GM18520 (cell line): ENCODE measurements at regions not wholly inside any gene's neighbourhood (a gene's known extent, or its start where the extent isn't known, plus 50 kb on each side); places are given as distances from the start of the nearest gene placed in this dataset.
A peak's percentile ranks its signal among the peaks of the same experiment; 100 is the strongest.

Source experiments
- ATAC-seq: cut with Tn5 transposase; IDR thresholded peaks from one replicate; pipeline ENCODE4 v1.9.1; 2021; ENCODE audit not compliant: unreplicated experiment

- ATAC-seq, result no peak
Measured at GRCh38 chr4:175946472-175947116, 119.0 kb upstream of the WDR17 start.

DNA sequence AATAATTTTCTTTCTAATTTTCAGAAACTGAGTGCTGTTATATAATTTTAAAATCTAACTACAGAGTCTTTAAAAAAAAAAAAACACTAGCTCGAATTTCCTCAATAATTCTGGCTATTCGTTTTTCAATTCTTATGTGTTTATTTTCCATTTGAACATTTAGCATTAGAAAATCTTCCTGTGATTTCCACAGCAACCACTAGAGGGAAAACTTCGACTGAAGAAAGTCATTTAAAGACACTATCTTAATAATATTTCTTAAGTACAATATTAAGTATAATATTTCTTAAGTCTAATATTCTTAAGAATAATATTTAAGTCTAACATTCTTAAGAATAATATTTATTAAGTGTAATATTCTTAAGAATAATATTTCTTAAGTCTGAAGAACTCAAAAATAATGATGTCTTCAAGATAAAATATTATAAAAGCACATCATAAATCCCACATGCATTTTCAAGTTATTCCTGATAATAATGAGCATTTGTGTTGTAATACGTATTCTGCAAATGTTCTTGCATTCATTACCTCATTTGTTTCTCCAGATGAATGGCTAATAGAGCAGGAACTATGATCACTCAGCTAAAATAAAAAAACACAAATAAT is 118.4 kb upstream of the WDR17 start:
- no peak for ATAC-seq

- no peak for ATAC-seq
Measured at GRCh38 chr4:175951794-175952193, 113.8 kb upstream of the WDR17 start.

DNA sequence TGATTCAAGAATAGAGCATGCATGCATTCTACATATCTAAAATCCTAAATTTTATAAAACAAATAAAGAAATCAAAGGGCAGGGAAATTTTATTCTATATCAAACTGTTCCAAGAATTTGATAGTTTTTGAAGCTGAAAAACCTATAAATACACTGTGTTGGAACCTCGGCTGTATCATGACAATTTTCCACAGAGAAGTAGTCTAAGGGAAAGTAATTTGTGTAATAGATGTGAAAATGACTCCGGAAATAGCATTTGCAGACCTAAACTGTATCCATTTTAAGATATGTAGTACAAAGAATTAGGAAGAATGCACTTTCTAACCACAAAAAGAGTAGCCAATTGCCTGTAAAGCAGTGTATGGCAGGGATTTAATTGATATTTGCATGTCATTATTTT is 112.5 kb upstream of the WDR17 start:
- no peak for ATAC-seq

- ATAC-seq, result peak; percentile 93
Measured at GRCh38 chr4:175953960-175954521, 111.6 kb upstream of the WDR17 start.

DNA sequence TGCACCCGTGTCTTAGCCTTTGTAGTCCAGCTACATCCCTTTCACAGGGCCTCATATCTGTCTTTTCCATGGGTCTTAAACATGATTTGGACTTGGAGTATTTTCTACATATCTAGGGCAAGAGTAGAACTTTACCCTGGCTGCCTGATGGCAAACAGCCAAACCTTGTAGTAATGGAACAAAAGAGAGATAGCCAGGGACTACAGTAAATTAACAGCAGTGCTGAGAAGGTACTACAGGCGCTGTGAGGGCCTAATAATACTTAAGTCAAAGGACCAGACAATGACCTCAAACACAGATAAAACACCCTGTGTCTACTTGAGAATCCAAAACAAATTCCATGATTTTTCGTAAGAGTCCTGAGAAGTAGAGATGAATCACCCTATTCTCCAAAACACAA is 111.0 kb upstream of the WDR17 start:
- no peak for ATAC-seq

DNA sequence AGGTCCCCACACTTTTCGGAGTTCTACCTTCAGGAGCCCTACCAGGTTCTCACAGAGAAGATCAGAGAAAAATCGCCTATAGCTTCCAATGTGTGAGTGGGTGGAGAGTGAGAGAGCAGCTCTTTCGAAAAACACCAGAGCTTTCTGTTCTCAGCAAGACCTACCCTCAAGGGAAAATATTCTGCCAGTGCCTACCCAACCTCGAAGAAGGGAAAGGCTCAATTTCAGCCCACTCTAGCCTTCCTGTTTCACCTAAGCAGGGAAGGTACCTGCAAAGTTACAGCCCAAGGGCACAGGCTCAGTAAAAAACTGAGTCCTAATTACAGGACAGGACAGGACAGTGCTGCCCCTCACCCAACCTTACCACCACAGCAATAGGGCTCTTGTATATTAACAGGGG is 104.0 kb upstream of the WDR17 start:
- peak; percentile 76 for ATAC-seq

- ATAC-seq, result no peak
Measured at GRCh38 chr4:175970072-175970471, 95.6 kb upstream of the WDR17 start.

- no peak for ATAC-seq
Measured at GRCh38 chr4:175970724-175971123, 94.9 kb upstream of the WDR17 start.

DNA sequence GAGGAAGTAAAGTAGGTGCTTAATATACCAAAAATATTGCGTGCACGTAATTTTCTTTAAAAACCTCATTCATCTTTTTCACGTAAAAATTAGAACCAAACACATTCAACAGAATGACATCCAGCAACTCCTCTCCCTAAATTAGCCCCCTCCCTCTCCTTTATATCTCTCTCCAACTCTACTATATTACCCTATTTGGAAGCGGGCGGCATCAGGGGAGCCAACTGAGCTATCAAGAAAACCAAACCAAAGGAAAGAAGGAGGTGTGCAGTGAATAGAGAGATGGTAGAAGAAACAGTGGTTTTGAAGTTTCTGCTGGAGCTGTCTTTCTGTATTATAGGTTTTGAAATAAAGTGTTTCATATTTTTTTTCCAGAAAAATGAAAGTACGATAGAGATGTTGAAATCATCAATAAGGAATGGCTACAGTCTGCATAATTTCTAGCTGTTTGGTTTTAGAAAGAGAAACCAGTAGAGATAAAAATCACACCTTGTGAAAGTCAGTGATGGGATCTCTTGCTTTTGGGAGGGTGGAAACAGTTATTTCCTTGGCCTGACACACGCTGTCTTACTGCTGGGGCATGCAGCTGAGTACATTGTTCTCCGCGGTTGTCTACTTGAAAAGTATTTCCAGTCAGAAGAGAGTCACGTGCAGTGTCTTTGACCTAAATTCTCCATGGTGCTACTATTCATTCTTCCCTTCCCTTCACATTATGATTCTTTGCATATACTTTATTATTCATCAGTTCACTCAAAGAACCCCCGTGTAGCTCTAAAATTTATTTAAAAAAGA is 94.1 kb upstream of the WDR17 start:
- ATAC-seq, result no peak

DNA sequence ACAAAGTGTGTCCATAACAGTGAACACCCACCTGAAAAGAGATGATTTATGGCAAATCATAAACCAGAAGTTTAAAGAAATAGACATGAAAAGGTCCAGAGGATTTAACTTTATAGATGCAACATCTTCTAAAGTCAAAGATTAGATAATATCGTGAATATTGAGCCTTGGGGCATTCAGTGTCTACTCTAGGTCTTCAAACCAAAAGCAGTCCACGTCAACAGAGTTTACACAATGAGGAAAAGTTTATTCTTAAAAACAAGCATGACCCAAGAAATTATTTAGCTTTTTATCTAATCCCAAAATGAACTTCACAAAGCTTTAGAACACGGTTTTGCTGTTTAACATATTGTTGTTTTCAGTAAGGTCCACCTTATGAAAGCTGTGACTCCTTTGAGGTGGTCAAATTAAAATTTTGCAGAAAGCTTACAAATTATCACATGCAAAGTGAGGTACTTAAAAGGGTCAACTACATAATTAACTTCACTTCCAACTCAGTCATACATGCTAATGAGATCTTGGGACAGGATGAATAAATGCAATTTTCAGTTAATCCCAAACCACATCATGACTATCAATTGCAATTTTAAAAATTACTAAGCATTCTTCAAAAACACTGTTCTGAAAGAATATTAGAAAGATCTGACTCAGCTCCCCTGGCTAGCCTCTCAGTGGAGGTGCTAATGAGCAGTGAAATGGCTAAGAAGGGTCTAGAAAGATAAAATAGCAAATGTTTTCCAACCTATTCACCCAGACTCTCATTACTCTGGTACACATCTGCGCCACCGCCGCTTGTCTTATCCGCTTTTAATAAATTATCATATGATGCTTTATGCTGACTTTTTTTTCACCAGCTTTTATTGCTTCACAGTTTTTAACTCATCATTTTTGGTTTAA is 92.4 kb upstream of the WDR17 start:
- no peak for ATAC-seq

DNA sequence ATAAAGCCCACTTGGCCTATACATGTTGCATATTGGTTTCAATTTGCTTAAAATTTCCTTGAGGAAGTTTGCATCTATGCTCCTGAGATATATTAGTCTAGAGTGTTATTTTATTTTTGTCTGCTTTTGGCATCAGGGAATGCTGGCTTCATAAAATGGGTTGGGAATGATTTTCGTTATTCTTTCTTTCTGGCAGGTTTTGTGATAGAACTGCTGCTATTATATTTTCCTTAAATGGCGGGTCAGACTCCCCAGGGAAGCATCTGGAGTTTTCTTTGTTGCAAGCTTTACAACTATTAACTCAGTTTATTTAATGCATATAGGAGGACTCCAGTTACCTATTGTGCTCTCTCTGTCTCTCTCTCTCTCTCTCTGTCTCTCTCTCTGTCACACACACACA is 82.0 kb upstream of the WDR17 start:
- ATAC-seq, result no peak

DNA sequence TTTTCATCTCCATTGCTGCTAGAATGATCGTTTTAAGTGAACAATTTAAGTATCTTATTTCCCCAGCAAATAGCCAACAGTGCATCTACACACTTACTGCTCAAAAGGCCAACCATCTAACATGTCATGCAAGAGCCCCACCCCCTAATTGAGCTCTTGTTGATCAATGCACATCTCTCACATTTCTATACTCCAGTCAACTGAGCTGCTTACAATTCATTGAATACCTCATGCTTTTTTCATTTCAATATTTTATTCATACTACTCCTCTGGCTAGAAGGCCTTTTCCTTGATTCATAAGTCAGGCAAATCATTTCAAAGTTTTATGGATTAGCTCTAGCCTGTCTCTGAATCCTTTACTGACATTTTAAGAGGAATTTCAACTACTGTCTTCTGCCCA is 79.0 kb upstream of the WDR17 start:
- ATAC-seq, result no peak

DNA sequence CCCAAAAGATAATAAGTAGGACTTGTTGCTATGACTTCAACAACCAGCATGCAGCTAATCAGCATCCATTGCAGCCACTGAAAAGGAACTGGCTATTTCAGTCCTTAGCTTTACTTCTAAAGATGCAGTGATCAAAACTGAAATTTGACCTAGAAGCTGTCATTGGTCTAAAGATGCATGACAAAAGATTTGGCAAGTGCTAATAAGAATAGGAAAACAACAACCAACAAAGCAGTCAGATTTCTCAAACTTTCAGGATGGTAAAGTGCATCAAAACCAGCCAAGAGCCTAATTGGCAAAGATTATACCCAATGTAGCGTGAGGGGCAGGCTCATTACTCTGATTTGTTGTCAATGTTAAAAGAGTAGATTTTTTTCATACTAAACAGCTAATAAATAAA is 77.1 kb upstream of the WDR17 start:
- ATAC-seq, result no peak

- no peak for ATAC-seq
Measured at GRCh38 chr4:175996206-175996605, 69.4 kb upstream of the WDR17 start.

DNA sequence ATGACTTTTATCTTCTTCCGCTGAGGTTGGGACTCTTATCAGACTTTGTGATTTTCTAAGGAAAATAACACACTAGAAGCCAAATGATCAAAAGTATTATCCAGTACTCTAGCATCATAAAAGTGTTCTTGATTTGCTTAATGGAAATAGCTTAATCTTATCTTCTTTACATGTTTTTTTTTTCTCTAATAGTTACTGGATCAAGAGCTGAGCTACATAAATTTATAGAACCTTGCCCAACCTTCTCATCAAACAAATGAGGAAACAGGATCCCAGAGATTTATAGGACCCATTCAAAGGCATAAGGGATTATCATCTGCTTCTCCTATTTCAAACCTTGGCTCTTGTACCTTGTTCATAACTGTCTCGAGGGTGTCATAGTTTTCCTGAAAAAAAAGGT is 68.3 kb upstream of the WDR17 start:
- no peak for ATAC-seq

- ATAC-seq, result no peak
Measured at GRCh38 chr4:175998782-175999181, 66.9 kb upstream of the WDR17 start.

- no peak for ATAC-seq
Measured at GRCh38 chr4:175999944-176000343, 65.7 kb upstream of the WDR17 start.

DNA sequence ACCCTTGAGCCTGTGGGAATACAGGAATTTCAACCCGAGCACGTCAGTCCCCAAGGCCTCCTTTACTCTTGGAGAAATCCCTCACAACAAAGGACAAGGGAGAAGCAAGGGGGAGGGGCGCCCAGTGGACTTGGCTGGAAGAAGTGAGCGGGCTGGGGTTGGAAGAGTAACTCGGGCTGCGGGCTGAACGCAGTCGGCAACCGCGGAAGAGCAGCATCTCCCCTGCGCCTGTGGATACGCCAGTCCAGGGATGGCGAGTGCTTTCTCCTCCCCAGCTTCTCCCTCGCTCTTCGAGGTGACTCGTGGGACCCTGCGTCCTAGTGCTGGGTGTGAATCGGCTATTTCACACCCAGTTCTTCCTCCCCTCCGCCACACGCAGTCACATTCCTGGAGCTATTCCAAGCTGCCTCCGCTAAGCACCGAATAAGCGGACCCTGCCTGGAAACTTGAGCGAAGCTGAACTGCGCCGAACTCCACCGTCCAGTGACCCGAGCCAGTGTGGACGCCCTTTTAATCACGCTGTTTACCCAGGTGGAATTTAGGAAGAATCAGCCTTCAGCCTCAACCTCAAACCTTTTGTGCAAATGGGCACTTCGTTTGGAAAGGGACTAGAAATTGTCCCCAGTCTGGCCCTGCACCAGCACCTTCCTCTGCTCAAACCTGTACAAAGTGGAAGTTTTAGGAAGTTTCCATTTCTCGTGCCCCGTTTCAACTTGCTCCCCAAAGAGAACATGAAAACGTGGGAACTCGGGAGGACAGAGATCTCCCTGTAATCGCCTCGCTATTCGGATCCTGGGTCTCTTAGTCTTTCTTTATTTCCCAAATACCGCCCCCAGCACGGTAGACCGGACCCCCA is 64.3 kb upstream of the WDR17 start:
- no peak for ATAC-seq

DNA sequence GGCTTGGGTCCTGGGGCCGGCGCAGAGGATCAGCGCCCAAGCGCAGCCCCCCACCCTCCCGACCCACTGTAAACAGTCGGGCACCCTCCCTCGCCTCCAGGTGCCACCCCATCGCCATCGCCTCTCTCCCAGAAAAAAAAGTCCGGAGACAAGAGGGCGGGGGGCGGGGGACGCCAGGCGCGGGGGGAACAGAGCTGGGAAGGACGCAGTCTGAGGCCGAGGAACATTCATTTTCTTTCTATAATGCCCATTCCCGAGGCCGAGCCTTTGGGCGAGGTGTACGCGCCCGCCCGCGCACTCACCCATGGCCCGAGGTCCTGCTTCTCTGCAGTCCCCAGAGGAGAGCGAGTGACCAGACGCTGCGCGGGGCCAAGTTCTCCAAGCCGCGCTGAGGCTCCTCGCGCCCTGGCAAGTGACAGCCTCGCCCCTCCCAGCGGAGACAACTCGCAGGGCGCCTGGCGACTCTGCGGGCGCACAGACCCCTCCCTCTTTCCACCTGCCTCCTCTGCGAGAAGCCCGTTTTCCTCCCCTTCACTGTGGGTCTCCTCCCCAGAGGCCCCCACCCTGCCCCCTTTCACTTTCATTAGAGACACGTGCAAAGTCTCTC is 63.5 kb upstream of the WDR17 start:
- ATAC-seq, result peak; percentile 45
